AG04450 (cell line): ENCODE measurements at regions not wholly inside any gene's neighbourhood (a gene's known extent, or its start where the extent isn't known, plus 50 kb on each side); places are given as distances from the start of the nearest gene placed in this dataset.

ENCODE experiments used
- CTCF ChIA-PET: fragments of 300-600, 350-600 bp; formaldehyde crosslinking; extraction: SDS; loops from one replicate; lab custom pipeline; 2022; ENCODE audit warnings: antibody characterized with exemption, inconsistent platforms; lab: Charles Lee
- POLR2A ChIA-PET: fragments of 350-600 bp; formaldehyde crosslinking; extraction: SDS; loops from one replicate; lab custom pipeline; 2021; ENCODE audit warnings: antibody characterized with exemption, inconsistent platforms; lab: Yijun Ruan, JAX
- DNase-seq: peaks from one replicate; pipeline ENCODE4 v3.0.0-alpha.2; 2011; ENCODE audit warnings: low read depth, low spot score
- H3K27ac ChIP-seq: one replicate; pipeline ENCODE4 v1.5.1; 2012; ENCODE audit warnings: low read depth, low read length, control low read depth
- H3K27me3 ChIP-seq: one replicate; pipeline ENCODE4 v1.6.0; 2012; ENCODE audit warnings: low read length; ENCODE audit not compliant: control insufficient read depth, insufficient read depth
- H3K4me3 ChIP-seq: 2 replicates; pipeline ENCODE4 v1.5.1; 2011; ENCODE audit warnings: mild to moderate bottlenecking, low read depth, low read length, control low read depth
- H3K9me3 ChIP-seq: 2 replicates; pipeline ENCODE4 v1.5.1; 2012; ENCODE audit warnings: low read length; ENCODE audit not compliant: control insufficient read depth, insufficient read depth
- CTCF ChIP-seq: IDR thresholded peaks from 2 replicates; pipeline ENCODE4 v1.5.1; 2011; ENCODE audit warnings: low read depth, low read length, control low read depth, inconsistent platforms

- ChIA-PET CTCF (interaction anchor here (1.5 kb wide), 1 partner anchor 45 kb away, joined by 6 read pairs; no protein-coding TSS in a partner anchor), POLR2A (no interaction called here)
- DNase-seq = peak; percentile 46
- no peak overlapping the region for H3K4me3 ChIP-seq
- H3K27ac ChIP-seq = no peak overlapping the region
- TF ChIP-seq CTCF = no peak
- H3K27me3 ChIP-seq = no peaks in the 10 kb centered on the region
- no peaks in the 10 kb centered on the region; the same call in 1 of the 2 replicates for H3K9me3 ChIP-seq
These were observed 318.1 kb downstream of the USP25 start for GRCh38 chr21:16047904-16048303.

GRCh38 chr21:16055014-16055413 lies 325.2 kb downstream of the USP25 start:
- Histone ChIP-seq H3K27ac (no peak overlapping the region), H3K27me3 (no peaks in the 10 kb centered on the region), H3K9me3 (peaks cover 2% of the 10 kb centered on the region; the same call in 1 of the 2 replicates), H3K4me3 (no peak overlapping the region)
- CTCF ChIA-PET = no interaction called here
- TF ChIP-seq CTCF = no peak
- no peak for DNase-seq
- POLR2A ChIA-PET = no interaction called here

GRCh38 chr21:16058896-16059295 lies 329.1 kb downstream of the USP25 start:
- H3K27me3 ChIP-seq = no peaks in the 10 kb centered on the region
- POLR2A ChIA-PET = no interaction called here
- H3K4me3 ChIP-seq = no peak overlapping the region
- no peak for DNase-seq
- no peak overlapping the region for H3K27ac ChIP-seq
- no peak for TF ChIP-seq CTCF
- H3K9me3 ChIP-seq = peaks cover 15% of the 10 kb centered on the region
- CTCF ChIA-PET = no interaction called here

GRCh38 chr21:16059981-16060380 lies 330.2 kb downstream of the USP25 start:
- Histone ChIP-seq H3K4me3 (no peak overlapping the region), H3K27me3 (no peaks in the 10 kb centered on the region), H3K9me3 (peaks cover 15% of the 10 kb centered on the region), H3K27ac (no peak overlapping the region)
- ChIA-PET CTCF (no interaction called here), POLR2A (no interaction called here)
- TF ChIP-seq CTCF = no peak
- no peak for DNase-seq

GRCh38 chr21:16061194-16061593 lies 331.4 kb downstream of the USP25 start:
- no peak for DNase-seq
- H3K27me3 ChIP-seq = no peaks in the 10 kb centered on the region
- peaks cover 15% of the 10 kb centered on the region for H3K9me3 ChIP-seq
- no peak overlapping the region for H3K27ac ChIP-seq
- POLR2A ChIA-PET = no interaction called here
- no peak for TF ChIP-seq CTCF
- no peak overlapping the region for H3K4me3 ChIP-seq
- CTCF ChIA-PET = interaction anchor here (0.7 to 1.0 kb wide), 2 partner anchors 198 to 270 kb away, joined by 3 to 4 read pairs; no protein-coding TSS in a partner anchor
